NCI-H187 treated with DMSO at 0.1 percent for 48 hours (cell line): ENCODE measurements at regions not wholly inside any gene's neighbourhood (a gene's known extent, or its start where the extent isn't known, plus 50 kb on each side); places are given as distances from the start of the nearest gene placed in this dataset.
"Not testable (repeated sequence)": the region's sequence is repeated elsewhere in the genome, so short reads cannot be mapped to it uniquely, and the experiment has no call there.

Source experiments
- DNase-seq: peaks from one replicate; lab custom pipeline; 2025; lab: John Stamatoyannopoulos, UW

DNA sequence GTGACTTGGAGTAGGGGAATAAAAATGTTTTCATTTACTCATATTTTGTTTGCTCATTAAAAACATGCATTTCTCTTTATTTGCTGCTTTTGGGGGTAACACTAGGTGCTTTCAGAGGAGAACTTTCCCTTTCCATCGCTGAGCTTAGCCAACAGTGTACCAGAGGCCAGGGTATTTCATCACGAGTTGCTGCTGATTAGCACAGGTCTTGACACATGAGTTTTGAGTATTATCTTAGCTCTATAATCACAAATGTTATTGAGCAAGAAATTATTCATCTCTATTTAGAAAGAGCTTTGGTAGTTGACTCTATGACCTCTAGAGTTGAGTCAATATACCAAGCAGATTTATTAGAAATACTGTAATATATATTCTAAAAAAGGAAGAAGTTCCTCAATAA, 375.9 kb downstream of the NXPH1 start:
- no peak for DNase-seq

DNA sequence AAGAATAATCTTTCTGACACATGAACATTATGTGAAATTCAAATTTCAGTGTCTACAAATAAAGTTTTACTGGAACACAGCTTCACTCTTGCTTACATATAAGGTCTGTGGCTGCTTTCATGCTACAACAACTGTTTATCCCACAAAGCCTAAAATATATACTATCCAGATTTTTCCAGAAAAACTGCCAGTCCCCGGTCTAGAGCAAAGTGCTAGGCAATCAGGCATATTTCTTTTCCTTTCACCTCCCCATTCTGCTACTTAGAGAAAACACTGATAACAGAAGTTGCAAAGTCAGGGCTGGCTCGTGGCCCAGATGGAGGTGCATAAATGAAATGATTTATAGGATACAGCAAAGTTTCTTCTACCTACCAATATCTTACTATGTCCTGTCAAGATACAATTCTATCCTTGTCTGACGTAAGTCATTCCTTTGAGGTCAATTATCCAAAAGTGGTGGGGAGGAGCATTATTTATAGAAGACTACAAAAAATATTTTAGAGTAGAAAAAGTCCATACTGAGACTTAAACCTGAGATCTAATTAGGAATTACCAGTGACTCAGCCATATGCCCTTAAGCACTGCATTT, 384.1 kb downstream of the NXPH1 start:
- no peak for DNase-seq

DNA sequence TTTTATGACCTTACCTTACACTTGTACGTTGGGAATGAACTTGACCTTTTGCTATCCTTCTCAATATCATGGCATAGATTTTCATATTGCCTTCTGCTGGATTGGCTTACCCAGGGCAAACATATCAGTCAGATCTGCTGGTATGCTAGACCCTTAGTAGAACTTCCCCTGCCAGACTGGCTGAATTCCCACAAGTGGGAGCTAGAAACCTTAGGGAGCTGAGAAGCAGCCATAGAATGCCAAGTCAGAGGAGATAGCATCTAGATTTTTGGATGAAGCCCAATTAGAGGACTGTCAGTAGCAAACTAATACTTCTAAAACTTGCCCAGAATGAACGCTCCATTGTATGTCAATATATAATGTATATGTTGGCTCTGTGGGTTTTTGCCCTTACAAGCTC, 385.0 kb downstream of the NXPH1 start:
- no peak for DNase-seq

DNA sequence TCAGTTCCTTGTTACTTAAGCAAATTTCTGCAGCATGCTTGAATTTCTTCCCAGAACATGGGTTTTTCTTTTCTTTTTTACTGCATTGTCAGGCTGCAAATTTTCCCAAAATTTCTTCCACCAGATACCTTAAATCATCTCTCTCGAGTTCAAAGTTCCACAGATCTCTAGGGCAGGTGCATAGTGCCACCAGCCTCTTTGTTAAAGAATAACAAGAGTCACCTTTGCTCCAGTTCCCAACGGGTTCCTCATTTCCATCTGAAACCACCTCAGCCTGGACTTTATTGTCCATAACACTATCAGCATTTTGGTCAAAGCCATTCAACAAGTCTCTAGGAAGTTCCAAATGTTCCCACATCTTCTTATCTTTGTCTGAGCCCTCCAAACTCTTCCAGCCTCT, 389.2 kb downstream of the NXPH1 start:
- no peak for DNase-seq

DNA sequence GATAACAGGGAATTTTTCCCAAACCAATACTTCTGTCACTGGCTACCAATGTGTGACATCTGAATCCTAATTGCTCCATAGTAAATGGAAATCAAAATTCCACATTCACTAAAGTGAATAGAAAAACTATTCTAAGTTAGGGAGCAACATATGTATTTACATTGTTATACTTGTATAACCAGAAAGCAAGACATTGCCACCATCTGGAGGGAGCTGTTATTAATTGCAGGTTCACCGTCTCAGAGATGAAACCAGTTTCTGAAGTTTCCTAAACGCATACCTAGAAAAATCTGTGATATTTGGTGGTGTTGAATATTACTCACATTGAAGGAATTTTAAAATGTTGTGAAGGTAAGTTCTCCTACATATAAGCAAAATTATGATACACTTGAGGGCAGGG, 390.1 kb downstream of the NXPH1 start:
- no peak for DNase-seq

DNA sequence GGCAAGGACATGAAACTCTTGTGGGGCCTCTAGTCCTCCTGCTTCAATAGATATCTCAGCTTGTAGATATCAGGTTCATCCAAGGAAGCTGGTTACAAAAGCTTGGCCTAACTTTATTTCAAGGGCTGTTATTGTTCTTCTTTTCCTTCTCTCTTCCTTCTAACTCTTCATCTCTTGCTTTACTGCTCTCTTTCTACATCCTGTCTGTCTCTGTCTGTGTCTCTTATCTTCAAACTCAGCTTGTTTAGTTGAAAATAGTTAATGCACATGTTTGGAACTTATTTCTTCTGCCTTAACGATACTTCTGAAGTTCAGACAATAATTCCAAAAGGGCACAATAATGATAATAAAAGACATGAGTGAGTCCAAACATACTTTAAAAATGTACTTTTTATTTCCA, 393.9 kb downstream of the NXPH1 start:
- no peak for DNase-seq

DNA sequence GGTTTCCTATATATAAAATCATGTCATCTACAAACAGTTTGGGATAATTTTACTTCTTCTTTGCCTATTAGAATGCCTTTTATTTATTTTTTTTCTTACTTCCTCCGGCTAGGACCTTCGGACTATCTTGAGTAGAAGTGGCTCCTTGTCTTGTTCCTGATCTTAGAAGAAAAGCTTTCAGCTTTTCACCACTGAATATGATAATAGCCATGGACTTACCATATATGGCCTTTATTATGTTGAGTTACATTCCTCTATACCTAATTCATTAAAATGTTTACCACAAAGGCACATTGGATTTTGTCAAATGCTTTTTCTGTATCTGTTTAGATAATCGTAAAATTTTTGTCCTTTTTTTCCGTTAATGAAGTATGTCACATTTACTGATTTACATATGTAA, 395.7 kb downstream of the NXPH1 start:
- DNase-seq, result no peak

DNA sequence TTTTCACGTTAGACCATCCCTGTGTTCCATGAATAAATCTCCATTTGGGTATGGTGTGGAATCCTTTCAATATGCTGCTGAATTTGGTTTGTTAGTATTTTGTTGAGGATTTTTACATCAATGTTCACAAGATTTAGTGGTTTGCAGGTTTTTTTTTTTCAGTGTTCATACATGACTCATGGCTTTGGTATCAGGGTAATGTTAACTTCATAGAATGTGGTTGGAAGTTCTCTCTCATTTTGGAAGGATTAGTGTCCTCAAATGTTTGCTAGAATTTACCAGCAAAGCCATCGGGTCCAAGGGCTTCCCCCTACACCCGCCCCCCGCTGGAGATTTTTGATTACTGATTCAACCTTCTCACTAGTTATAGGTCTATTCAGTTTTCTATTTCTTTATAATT, 398.0 kb downstream of the NXPH1 start:
- no peak for DNase-seq

DNA sequence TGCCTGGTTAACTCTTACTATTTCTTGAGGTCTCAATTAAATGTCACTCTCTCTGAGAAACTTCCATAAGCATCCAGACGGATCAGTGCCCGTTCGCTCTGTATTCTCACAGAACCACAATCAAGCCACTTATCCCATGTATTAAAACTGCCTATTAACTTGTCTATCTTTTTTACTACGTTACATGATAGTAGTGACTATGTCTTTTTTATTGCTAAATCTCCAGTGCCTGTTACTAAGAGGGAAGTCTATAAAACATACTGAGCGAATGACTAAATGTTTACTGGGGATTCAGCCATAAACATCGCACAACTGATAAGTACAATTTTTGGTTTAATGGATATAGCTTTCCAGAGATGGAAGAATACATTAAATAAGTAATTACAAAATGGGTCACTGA, 399.9 kb downstream of the NXPH1 start:
- no peak for DNase-seq

DNA sequence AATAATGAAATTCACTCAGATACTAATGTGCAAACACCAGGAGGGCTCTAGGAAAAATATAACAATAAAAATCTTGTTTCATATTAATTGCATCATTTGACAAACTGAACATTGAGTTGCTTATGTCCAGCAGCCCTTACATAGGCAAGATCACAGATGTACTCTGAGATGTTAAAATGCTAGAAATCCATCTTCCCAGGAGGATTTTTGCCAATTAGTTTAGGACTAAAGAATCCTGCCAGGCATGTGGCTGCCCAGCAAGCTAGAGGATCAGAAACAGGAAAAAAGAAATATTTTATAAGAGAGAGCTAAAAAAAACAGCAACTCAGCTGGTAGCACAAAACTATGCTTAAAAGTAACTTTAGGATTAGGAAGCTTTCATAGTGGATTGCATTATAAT, 407.8 kb downstream of the NXPH1 start:
- no peak for DNase-seq

DNA sequence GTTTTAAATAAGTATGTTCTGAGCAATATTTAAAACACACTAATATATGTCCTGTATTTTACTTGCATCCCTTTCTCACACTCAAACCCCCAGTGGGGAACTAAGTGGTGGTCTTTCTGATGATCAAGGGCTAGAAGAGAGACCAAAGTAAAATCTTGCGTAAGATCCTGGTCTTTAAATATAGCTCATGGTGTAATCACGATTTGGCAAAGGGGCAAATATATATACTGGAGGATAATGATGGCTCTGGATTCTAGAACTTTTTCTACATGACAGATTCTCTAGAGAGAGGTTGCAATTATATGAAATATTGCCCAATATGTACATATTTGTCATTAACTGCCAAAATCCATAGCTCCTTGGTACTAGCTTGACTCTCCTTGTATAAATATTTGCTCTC, 438.3 kb downstream of the NXPH1 start:
- DNase-seq, result no peak

DNA sequence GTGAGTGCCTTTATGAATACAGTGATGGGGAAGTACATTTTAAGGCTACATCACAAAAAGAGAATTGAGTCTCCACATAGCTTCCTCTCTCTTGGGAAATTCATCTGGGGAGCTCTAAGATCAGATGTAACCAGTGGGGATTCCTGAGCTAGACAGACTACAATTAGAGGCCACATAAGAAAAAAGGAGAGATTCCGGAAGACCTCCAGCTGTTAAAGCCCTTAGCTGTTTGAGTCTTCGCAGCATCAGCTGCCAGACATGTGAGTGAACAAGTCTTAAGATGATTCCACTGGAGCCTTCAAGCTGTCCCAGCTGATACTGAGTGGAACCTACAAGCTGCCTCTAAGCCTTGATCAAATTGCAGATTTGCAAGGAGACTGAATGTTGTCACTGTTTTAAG, 448.5 kb downstream of the NXPH1 start:
- no peak for DNase-seq

DNA sequence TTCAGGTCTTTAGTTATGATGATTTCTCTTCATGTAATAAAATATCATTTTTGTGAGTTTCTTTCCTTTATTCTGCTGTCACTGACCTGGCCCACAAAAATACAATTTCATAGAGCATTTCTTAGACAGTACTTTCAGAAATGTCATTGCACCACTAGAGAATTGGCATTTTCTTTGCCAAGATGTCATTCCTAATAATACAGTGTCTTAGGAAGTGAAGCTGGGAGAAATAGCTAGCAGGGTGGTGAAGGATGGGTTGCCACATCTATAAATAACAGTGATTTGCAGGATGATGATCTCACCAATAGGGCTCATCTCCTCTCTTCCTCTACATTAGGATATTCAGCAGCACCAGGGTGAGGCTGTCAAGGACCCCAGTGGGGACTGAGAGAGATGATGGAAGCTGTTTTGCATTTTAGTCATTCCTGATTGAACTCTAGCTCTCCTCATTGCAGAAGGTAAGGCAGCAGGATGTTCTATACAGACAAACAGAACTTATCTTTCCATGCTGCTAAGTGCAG, 452.1 kb downstream of the NXPH1 start:
- no peak for DNase-seq

DNA sequence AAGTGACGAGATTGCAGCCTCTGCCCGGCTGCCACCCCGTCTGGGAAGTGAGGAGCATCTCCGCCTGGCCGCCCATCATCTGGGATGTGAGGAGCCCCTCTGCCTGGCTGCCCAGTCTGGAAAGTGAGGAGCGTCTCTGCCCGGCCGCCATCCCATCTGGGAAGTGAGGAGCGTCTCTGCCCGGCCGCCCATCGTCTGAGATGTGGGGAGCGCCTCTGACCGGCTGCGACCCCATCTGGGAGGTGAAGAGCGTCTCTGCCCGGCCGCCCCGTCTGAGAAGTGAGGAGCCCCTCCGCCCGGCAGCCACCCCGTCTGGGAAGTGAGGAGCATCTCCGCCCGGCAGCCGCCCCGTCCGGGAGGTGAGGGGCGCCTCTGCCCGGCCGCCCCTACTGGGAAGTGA, 456.9 kb downstream of the NXPH1 start:
- DNase-seq, result not testable (repeated sequence)

DNA sequence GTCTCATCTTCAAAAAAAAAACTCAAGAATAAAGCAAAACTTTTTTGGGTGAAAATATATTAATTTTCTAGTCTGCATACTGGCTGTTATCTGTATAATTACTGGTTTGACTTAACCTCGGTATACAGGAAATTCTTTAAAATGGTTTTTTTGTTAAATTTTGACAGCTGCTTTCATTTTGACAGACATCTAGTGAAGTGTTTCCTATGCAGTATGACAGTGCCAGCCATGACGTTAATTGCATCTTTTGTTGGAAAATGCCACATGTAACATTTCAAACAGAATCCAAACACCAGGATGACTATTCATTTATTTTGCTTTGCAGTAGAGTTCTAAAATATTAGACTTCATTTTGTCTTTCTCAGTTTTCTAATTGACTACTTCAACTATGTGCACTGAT, 460.4 kb downstream of the NXPH1 start:
- DNase-seq, result no peak

DNA sequence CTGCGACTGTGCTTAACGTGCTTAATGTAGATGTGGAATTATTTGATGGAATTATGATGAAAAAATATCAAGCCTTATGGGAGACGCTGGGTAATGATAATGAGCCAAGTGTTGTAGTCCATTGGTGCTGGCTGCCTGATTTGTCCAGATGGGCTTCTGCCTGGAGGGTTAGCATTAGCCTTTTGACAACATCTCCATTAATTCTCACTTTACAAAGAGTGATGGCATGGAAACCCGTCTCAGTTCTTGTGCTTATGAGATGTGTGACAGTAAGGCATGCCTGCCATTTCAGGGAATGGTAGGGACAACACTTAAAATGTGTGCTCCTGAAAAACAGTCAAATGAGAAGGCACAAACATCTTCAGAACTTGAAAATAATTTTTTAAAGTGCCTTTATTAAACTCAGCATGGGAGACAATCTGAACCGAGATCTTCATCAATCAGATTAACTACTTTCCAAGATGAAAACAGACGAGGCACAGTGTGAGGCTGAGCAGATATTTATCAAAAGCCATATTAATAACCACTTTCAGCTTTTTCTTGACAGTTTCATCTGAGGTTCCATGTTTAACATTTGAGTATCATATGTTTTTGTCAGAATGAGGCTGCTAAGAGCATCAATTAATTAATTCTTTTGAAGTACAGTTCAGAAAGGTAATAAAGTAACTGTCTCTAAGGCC, 473.1 kb downstream of the NXPH1 start:
- no peak for DNase-seq

DNA sequence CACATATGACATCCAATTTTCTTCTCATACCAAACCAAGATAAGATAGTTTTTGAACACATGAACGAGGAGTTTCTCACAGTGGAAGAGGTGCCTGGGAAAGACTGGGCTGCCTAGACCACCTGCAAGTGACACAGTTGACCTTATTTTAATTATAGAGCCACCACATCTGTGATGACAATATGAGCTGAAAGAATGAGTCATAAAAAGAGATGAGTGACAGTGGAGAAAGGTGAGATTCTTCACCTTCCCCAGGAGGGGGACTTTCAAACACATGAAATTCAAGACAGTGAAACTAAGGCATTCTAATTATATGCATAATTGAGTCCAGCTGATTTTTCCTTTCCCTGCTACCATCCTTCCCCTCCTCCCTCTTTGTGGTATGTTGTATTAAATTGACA, 475.5 kb downstream of the NXPH1 start:
- no peak for DNase-seq

DNA sequence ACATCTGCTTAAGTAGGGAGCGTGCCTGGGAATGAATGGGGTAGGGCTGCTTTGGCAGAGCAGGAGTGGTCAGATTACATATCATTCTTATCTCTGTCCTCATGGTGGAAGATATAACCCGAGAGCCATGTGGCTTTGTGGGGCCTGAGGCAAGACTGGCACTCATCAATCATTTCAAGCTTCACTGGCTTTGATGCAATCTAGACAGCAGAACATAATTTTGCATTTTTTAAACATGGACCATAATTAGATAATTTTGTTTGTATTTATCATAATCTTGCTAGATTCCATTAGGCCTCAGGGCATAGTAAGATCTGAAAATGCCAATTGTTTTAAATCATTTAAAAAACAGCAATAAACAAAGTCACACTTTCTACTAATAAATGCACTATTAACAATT, 480.3 kb downstream of the NXPH1 start:
- DNase-seq, result no peak

DNA sequence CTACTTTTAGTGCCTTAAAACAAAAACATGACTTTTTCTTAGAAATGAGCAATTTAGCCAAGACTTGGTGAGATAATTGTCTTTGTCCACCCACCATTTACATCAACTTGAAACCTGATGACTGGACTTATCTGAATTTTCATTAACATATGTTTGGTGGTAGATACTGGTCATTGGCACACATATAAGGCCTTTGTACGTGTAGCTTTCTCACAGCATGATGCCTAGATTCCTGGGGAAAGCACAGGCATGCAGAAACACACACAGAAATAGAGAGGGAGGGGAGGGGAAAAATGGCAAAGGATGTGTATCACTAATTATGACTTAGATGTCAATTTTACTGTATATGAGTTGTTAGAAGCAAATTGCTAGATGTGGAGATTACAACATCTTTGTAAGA, 488.4 kb downstream of the NXPH1 start:
- DNase-seq, result no peak

DNA sequence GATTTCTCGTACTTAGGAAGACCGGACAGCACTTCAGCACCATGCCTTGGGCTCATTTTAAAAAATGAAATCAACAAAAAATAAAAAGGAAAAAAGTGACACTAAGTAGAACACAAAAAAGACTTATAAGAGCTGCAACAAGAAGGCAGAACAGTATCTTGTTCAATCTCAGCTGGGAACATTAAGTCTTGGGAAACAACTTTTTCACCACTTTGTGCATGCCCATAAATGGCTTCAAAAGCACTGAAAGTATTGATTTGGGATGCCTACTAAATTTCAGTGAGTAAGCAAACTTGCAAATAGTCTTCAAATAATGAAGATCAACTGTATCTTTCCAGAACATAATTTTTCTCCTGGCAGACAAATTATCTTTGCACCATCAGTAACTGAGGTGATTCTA, 489.3 kb downstream of the NXPH1 start:
- no peak for DNase-seq

DNA sequence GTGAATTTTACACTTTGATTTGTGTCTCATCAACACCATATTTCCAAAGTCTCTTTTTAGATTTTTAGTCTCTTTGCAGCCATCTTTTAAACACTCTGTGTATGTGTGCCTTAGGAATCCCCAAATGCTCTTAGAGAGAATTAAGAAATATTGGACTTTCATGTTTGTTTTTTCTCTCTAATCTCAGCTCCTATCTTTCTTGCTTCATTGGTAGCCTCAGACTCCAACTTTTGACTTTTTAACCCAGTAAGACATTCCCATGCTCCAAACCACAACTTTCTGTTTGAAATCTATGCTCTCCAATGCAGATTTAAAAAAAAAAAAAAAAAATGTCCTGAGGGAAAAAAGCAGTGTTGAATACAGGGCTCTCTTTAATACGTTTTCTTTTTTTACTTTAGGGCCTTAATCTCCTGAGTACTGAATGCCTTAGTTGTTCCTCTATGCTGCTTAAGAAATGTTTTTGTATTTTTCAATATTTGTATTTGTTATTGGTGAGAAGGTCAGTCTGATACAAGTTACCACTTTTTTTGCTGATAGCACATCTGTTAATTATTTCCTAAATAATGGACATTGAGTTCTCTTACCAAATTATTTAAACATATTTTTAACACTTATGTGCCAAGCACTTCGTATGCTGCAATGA, 489.9 kb downstream of the NXPH1 start:
- no peak for DNase-seq

DNA sequence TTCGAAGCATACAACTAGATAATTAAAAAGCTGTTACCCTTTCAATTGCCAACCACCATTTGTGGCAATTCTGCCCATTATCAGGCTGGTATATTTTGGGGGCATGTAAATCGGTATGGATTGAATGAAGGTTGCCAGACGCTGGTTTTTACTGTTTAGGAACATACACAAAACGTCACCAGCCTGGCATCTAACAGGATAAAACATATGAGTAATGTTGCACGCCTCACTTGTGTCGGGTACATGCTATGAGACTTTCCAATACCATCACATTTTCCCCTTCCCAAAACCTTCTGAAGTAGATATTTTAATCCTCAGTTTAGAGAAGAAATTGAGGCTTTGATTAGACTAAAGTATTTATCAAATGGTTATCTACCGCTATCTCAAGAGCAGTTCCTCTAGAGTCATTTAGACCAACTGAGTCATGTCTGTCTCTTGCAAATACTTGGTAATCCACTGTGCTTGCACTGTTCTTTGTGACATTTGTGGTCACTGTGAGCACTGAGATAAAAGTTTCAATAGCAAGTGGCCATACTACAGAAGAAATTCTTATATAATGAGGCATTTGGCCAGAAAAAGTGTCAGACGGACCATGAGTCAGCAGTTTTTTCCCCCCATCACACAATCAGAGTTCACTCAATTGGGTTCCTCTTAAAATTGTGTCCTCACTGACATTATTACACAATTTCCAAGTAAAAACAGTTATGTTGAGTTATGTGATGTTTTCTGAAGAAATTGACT, 498.7 kb downstream of the NXPH1 start:
- DNase-seq, result no peak

DNA sequence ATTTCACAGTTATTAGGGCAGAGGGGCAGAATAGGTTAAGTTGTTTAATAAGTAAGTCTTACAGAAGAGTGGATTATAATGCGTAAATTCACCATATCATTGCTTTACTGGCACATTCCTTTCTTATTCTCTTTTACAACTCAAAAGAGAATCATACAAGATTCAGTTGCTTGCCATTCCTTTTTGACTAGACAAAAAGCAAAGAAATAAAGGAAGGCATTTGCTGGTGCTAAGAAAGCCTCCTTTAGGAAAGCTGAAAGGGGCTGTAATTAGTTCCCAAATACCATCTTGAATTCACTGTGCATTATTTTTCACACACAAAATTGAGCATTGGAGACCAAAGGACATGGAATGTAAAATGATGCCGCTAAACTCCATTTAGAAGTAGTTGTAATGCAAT, 499.3 kb downstream of the NXPH1 start:
- DNase-seq, result no peak
